ENCODE measurements at regions not wholly inside any gene's neighbourhood (a gene's known extent, or its start where the extent isn't known, plus 50 kb on each side); places are given as distances from the start of the nearest gene placed in this dataset.

- FAIRE-seq (no peak), ATAC-seq (no peak), DNase-seq (no peak)
- H3K9me3 ChIP-seq, result no peaks in the 10 kb centered on the region
- no peak overlapping the region for H3K27ac ChIP-seq
- no peak overlapping the region for H3K4me3 ChIP-seq
- H3K27me3 ChIP-seq, result no peaks in the 10 kb centered on the region
- WGBS, 2 donors, result 21 to 22% methylated on average over 1 of the region's 1 CpG
- intact Hi-C loops (cut with DNase I), result no loop called here
- H3K4me1 ChIP-seq, result no peaks in the 10 kb centered on the region
- no peaks in the 10 kb centered on the region for H3K36me3 ChIP-seq
- TF ChIP-seq CTCF (IDR thresholded peaks at IDR 0.05), result no peak
Measured at GRCh38 chr7:13770305-13770704, 219.2 kb downstream of the ETV1 start.

- Histone ChIP-seq H3K36me3 (no peaks in the 10 kb centered on the region), H3K9me3 (no peaks in the 10 kb centered on the region), H3K27me3 (no peaks in the 10 kb centered on the region), H3K4me1 (no peaks in the 10 kb centered on the region), H3K4me3 (no peak overlapping the region), H3K27ac (no peak overlapping the region)
- DNase-seq, result no peak
- 83 to 98% methylated on average over 2 of the region's 2 CpGs for WGBS, 2 donors
- no peak for TF ChIP-seq CTCF (IDR thresholded peaks at IDR 0.05)
- no peak for FAIRE-seq
- ATAC-seq, result no peak
- intact Hi-C loops (cut with DNase I), result no loop called here
Measured at GRCh38 chr7:13774976-13775375, 214.5 kb downstream of the ETV1 start.

- DNase-seq, result no peak
- no peak for TF ChIP-seq CTCF (IDR thresholded peaks at IDR 0.05)
- WGBS, 2 donors, result 55 to 71% methylated on average over 3 of the region's 3 CpGs
- no peaks in the 10 kb centered on the region for H3K4me1 ChIP-seq
- no peak overlapping the region for H3K27ac ChIP-seq
- intact Hi-C loops (cut with DNase I), result no loop called here
- no peak for ATAC-seq
- no peaks in the 10 kb centered on the region for H3K9me3 ChIP-seq
- no peaks in the 10 kb centered on the region for H3K36me3 ChIP-seq
- no peak for FAIRE-seq
- no peak overlapping the region for H3K4me3 ChIP-seq
- no peaks in the 10 kb centered on the region for H3K27me3 ChIP-seq
Measured at GRCh38 chr7:13777242-13777641, 212.2 kb downstream of the ETV1 start.

- Histone ChIP-seq H3K9me3 (no peaks in the 10 kb centered on the region), H3K27ac (no peak overlapping the region), H3K27me3 (no peaks in the 10 kb centered on the region), H3K4me3 (no peak overlapping the region), H3K36me3 (no peaks in the 10 kb centered on the region), H3K4me1 (no peaks in the 10 kb centered on the region)
- ATAC-seq (no peak), FAIRE-seq (no peak), DNase-seq (peak in 1 of 6 donors; percentile 19)
- intact Hi-C loops (cut with DNase I), result no loop called here
- TF ChIP-seq CTCF (IDR thresholded peaks at IDR 0.05), result no peak
- 81 to 97% methylated on average over 2 of the region's 2 CpGs for WGBS, 2 donors
Measured at GRCh38 chr7:13778967-13779366, 210.5 kb downstream of the ETV1 start.

GRCh38 chr7:13790611-13791010 lies 198.9 kb downstream of the ETV1 start:
- no peaks in the 10 kb centered on the region for H3K27me3 ChIP-seq
- ATAC-seq, result no peak
- no peak overlapping the region for H3K27ac ChIP-seq
- DNase-seq, result no peak
- intact Hi-C loops (cut with DNase I), result no loop called here
- 57 to 81% methylated on average over 5 of the region's 5 CpGs for WGBS, 2 donors
- FAIRE-seq, result no peak
- H3K4me1 ChIP-seq, result peaks cover 0 to 3% (median 0%) of the 10 kb centered on the region in 3 donors
- no peaks in the 10 kb centered on the region for H3K36me3 ChIP-seq
- H3K4me3 ChIP-seq, result no peak overlapping the region
- no peaks in the 10 kb centered on the region for H3K9me3 ChIP-seq
- no peak for TF ChIP-seq CTCF (IDR thresholded peaks at IDR 0.05)
